ENCODE measurements at regions not wholly inside any gene's neighbourhood (a gene's known extent, or its start where the extent isn't known, plus 50 kb on each side); places are given as distances from the start of the nearest gene placed in this dataset.

DNA sequence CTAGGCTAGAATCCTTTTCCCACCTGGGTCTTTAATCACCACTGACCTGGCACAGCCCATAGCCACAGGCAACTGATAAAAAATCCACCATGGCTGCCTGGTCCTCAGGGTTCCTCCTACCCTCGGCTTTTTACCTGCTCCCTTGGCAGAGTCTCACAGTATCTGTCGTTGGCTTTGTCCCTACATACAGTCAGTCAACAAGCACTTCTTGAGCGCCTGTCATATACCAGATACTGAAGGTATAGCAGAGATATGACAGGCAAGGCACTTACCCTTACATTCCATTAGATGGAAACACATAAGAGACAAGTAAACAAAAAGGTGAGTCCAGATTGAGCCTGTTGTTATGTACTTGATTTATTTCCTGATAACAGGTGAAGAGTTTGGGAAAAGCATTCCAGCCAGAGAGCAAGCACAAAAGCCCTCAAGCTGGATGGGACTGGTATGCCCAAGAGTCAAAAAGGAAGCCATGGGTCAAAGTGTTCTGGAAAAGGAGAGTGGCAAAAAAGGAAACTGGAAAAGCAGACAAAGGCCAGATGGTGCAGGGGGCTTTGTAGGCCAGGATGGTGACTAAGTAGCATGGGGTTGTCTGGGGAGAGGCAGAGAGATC is 247.0 kb downstream of the CHD9NB start:
- DNase-seq (ENCODE audit: insufficient read length, low spot score) (no peak), FAIRE-seq (no peak)

GRCh38 chr16:52800432-52800831 is 252.3 kb downstream of the CHD9NB start:
- DNase-seq (ENCODE audit: insufficient read length, low spot score) (no peak), FAIRE-seq (no peak)

DNA sequence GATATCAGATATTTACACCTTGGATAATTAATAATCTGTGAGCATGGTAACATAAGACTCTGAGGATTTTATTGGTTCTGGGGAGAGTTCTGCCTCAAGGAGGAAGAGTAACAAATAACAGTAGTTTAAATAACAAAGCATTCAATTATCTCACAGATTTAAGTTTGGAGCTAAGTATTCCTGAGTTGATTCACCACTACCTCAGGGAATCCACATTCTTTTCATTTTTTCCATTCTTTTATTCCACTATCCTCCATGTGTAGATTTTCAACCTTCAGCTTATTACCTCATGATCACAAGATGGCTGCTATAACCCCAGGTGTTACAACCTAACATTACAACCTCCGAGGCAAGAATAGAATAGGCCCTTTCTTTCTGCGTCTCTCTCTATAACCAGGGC is 252.2 kb upstream of the TOX3 start:
- no peak for FAIRE-seq
- no peak for DNase-seq (ENCODE audit: insufficient read length, low spot score)

- no peak for DNase-seq (ENCODE audit: insufficient read length, low spot score)
- no peak for FAIRE-seq
Observed at GRCh38 chr16:52787709-52788108, 240.8 kb upstream of the TOX3 start.

DNA sequence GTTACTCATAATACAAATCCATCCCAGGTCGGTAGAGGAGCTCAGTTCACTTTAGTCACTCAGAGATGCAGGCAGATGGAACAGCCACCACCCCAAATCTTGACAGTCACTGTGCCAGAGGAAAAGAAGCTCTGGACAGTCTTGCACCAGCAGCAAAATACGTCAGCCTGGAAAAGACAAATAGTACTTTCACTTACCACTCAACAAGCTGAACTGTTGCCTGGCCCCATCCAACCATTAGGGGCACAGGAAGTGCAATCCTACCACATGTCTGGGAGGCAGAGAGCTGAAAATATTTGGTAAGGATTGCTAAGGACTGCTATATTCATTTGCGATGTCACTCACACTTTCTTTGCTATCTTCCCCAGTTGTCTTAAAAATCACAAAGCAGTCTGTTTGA is 239.1 kb upstream of the TOX3 start:
- DNase-seq (ENCODE audit: insufficient read length, low spot score) (no peak), FAIRE-seq (no peak)

DNA sequence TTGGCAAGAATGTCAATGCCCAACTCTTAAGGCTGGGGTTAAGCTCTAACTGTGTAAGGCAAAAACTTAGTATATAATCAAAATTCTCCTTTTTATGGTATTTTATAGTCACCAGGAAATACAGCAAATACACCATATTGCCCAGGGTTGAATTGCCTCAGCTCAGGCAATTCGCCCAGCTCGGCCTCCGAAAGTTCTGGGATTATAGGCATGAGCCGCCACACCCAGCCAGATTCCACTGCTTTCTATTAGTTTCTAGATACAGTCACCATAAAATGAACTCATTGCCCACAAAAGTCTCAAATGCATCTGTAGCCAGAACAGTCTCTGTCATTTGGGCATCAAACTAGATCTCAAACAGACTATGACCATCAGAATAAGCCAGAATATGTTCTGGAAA is 238.7 kb upstream of the TOX3 start:
- FAIRE-seq (no peak), DNase-seq (ENCODE audit: insufficient read length, low spot score) (no peak)

GRCh38 chr16:52783616-52784015 is 236.7 kb upstream of the TOX3 start:
- DNase-seq (ENCODE audit: insufficient read length, low spot score) (no peak), FAIRE-seq (no peak)

- FAIRE-seq (no peak), DNase-seq (ENCODE audit: insufficient read length, low spot score) (no peak)
Observed at GRCh38 chr16:52781005-52781630, 234.2 kb upstream of the TOX3 start.

DNA sequence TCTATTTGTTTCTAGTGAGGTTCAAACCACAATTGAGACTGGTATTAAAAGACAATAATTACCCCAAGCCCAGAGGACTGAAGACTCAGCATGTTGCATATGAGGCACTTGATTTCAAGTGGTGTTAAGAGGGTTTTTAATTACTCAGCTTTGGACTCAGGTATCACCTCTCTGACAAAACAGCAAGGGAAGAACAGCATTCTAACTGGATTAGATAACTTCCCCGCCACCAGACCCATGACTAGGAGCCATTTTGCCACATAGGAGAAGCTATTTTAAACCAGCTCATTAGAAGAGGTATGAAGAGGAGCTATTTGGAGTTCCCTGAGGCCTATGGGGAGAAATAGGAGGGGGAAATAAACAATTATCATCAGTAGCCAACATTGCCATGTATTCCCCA is 226.1 kb upstream of the TOX3 start:
- no peak for FAIRE-seq

DNA sequence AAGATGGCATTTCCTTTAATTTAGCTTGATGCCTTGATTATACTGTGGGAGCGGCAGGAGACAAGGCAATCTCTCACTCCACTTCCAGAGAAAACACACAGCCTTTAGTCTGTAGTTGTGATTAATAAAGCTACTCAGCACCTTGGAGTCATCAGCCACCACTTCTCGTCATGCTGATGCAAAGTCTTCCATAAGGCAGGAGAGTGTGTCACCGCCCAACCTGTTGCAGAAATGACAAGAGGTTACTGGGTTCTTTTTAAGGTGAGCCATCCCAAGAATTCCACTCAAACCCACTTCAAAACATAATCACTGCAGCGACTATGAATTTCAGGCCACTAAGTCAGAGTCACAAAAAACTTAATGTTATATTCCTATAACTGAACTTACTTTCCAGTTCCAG is 223.9 kb upstream of the TOX3 start:
- no peak for FAIRE-seq
- DNase-seq (ENCODE audit: insufficient read length, low spot score): no peak

More for the DNA sequence above, 226.1 kb upstream of the TOX3 start:
- no peak for DNase-seq (ENCODE audit: insufficient read length, low spot score)

DNA sequence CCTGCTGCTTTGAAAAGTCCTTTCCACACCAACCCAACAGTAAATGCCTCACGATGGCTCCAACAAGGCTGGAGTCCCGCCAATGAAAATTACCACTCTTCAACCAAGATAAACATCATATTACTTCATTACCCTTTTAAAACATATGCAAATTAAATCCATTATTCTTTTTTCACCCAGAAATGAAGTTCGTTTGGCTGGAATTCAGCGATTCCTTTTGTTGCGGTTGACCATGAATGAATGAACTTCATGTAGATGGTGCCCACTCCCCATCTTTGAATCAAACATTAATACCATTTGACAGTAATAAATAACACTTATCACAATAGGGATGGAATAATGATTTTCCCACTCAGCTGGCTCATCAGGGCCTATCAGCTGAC is 211.5 kb upstream of the TOX3 start:
- FAIRE-seq (no peak), DNase-seq (ENCODE audit: insufficient read length, low spot score) (no peak)

- DNase-seq (ENCODE audit: insufficient read length, low spot score): no peak
- no peak for FAIRE-seq
Observed at GRCh38 chr16:52757746-52758472, 211.0 kb upstream of the TOX3 start.

DNA sequence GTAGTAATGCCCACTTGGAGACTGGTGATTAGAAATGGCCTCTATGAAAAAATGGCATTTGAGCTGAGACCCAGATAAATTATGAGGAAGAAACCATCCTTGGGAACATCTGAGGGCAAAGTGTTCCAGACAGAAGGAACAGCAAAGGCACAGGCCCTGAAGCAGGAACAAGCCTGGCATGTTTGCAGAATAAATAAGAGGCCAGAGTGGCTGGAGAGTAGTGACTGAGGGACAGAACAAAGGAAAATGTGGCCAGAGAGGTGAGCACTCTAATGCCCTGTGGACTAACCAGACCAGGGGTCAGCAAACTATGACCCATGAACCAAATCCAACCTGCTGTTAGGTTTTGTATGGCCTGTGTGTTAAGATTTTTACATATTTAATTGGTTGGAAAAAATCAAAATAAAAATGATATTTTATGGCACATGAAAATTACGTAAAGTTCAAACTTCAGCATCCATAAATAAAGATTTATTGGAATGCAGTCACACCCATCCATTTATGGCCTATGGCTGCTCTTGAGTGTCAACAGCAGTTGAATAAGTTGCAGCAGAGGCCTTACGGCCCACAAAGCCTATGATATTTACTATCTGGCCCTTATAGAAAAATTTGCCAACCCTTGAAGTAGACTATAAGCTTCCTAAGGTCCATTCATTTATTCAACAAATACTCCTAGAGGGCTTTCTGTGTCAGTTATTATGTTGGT is 210.0 kb upstream of the TOX3 start:
- FAIRE-seq: no peak
- no peak for DNase-seq (ENCODE audit: insufficient read length, low spot score)

GRCh38 chr16:52755396-52755795 is 208.5 kb upstream of the TOX3 start:
- no peak for FAIRE-seq
- no peak for DNase-seq (ENCODE audit: insufficient read length, low spot score)

- DNase-seq (ENCODE audit: insufficient read length, low spot score) (no peak), FAIRE-seq (no peak)
Observed at GRCh38 chr16:52751035-52751434, 204.1 kb upstream of the TOX3 start.

DNA sequence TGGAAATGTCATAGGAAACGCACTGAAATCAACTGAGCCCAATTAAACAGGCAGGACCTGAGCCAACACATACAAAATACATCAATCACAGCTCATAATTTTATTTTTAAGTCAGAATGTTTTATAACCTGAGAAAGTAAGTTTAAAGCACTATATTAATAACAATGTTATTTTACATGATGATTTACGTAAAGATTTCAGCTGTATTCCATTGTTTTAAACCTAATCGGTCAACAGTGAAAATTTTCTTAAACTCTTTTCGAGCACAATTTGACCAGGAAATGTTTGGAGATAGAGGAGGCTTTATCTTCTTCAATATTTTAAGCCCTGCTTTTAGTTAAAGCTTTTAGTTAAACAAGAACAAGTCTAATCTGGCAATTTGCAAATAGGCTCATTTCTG is 201.8 kb upstream of the TOX3 start:
- no peak for FAIRE-seq
- DNase-seq (ENCODE audit: insufficient read length, low spot score): no peak

DNA sequence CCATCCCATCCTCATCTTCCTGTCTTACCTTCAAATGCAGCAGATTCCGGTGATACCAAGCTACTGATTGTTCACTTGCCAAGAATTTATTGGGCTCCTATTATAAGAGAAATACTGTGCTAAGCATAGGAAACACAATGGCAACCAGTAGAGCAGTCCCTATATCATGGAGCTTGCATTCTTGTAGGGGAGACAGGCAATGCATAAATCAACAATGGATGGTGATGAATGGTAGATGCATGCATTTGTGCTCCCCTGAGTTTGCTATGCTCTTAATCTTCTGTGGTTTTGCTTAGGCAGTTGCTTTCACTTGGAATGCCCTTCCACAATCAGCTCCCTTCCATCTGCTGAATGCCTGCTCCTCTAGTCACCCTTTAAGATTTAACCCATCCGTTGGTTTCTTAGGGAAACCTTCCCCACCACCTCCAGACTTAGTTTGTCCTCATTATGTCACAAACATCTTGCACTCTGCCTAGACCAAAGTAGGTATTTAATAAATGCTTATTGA is 200.2 kb upstream of the TOX3 start:
- FAIRE-seq: no peak

DNA sequence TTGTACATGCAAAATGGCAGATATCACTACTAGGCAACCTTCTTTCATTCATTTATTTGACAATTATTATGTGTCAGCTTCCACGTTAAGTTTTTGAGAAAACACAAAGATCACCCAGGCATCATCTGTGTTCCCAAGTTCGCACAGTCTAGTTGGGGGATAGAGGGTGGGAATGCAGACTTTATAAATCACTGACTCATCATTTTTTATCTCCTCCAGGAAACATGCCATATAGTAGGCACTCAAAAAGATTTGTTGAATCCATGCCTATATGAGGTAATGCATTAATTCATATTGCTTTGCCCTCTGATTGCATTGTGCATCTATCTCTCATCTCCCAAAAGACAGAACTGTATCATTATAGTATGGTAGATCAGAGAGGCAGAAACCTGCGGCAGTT is 196.8 kb upstream of the TOX3 start:
- FAIRE-seq (no peak), DNase-seq (ENCODE audit: insufficient read length, low spot score) (no peak)

More for the DNA sequence above, 200.2 kb upstream of the TOX3 start:
- no peak for DNase-seq (ENCODE audit: insufficient read length, low spot score)

DNA sequence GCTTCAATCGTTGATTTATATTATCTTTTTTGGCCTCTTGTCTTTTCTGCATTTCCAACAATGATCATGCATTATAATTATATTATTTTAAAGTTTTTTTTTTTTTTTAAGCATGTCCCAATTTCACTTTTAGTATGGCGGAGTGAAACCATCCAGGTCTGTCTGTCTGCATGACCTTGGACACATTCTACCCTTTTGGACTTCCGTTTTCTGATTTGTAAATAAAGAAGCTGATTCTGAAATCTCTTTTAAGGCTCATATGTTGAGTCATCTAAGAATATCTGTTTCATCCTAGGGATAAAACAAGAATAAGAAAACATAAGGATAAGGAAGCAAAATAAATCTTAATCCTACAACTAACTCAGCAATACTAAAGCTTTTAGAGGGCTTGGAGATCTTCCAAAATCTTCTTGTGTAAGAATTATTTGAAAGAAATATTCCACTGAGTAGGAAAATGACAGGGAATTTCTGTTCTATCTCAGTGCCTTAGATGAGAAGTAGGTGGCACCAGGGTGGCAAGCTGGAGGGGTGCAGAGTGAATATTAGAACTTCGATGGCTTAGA is 195.7 kb upstream of the TOX3 start:
- DNase-seq (ENCODE audit: insufficient read length, low spot score) (no peak), FAIRE-seq (no peak)

GRCh38 chr16:52742052-52742451 is 195.1 kb upstream of the TOX3 start:
- FAIRE-seq: no peak
- no peak for DNase-seq (ENCODE audit: insufficient read length, low spot score)

DNA sequence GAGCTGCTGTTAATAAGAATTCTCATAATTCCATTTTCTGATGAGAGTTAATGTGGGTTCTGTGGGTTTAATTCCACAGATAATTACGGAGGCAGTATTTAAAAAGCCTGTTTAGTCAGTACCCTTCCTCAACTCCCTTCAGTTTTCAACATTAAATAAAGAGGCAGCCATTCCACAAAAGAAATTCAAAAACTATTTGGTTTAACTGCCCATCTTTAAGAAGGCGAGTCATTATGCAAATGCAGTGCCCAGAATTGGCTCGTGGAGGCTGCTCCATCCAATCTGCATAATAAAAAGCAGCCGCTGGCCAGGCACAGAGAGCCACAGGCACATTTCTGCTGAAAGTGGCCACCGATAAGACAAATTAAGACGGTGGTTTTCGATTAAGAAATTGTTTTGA is 194.4 kb upstream of the TOX3 start:
- DNase-seq (ENCODE audit: insufficient read length, low spot score) (no peak), FAIRE-seq (no peak)

All from HTR-8/SVneo (cell line).